Neural cell (in vitro differentiated cells): ENCODE measurements at regions not wholly inside any gene's neighbourhood (a gene's known extent, or its start where the extent isn't known, plus 50 kb on each side); places are given as distances from the start of the nearest gene placed in this dataset.

Experiments used
- H2AFZ ChIP-seq: fragments of 200-600, 300-800 bp; sonication (generic), shearing (Covaris generic); 2 replicates; pipeline ENCODE4 v1.6.0; 2014; ENCODE audit warnings: low read depth, mild to moderate bottlenecking, antibody characterized with exemption, low read length, moderate library complexity
- H3F3A ChIP-seq: fragments of 200-600 bp; shearing (Covaris generic); 2 replicates; pipeline ENCODE4 v1.6.1; 2016; ENCODE audit warnings: mild to moderate bottlenecking, moderate library complexity, mixed read lengths, antibody characterized with exemption, low read length; ENCODE audit not compliant: insufficient read depth, poor library complexity, severe bottlenecking
- H3K27ac ChIP-seq: fragments of 200-600, 300-800 bp; sonication (generic), shearing (Covaris generic); 2 replicates; pipeline ENCODE4 v1.5.1; 2014; ENCODE audit warnings: mild to moderate bottlenecking, low read length, moderate library complexity
- H3K27me3 ChIP-seq: fragments of 300-800, 200-600 bp; sonication (generic), shearing (Covaris generic); 2 replicates; pipeline ENCODE4 v1.6.0; 2014; ENCODE audit warnings: mild to moderate bottlenecking, low read depth, low read length, moderate library complexity; ENCODE audit not compliant: insufficient read depth
- H3K36me3 ChIP-seq: fragments of 300-800, 200-600 bp; sonication (generic), shearing (Covaris generic); 2 replicates; pipeline ENCODE4 v1.5.1; 2014; ENCODE audit warnings: mild to moderate bottlenecking, antibody characterized with exemption, low read length, moderate library complexity; ENCODE audit not compliant: insufficient read depth
- H3K4me2 ChIP-seq: fragments of 300-800, 200-600 bp; sonication (generic), shearing (Covaris generic); 2 replicates; pipeline ENCODE4 v1.6.0; 2014; ENCODE audit warnings: mild to moderate bottlenecking, low read length
- H3K4me3 ChIP-seq: fragments of 300-800, 200-600 bp; sonication (generic), shearing (Covaris generic); 2 replicates; pipeline ENCODE4 v1.5.1; 2014; ENCODE audit warnings: mild to moderate bottlenecking, low read length, moderate library complexity
- H3K79me2 ChIP-seq: fragments of 200-600 bp; shearing (Covaris generic); replicated peaks from 2 replicates; pipeline ENCODE4 v1.6.0; 2014; ENCODE audit warnings: mild to moderate bottlenecking, low read length, moderate library complexity; ENCODE audit not compliant: insufficient read depth
- H3K9ac ChIP-seq: fragments of 300-800, 200-600 bp; sonication (generic), shearing (Covaris generic); 2 replicates; pipeline ENCODE4 v1.6.1; 2016; ENCODE audit warnings: mild to moderate bottlenecking, low read length, mixed read lengths
- H3K9me2 ChIP-seq: fragments of 200-600 bp; shearing (Covaris generic); 2 replicates; pipeline ENCODE4 v1.6.1; 2016; ENCODE audit warnings: mild to moderate bottlenecking, low read length, mixed read lengths; ENCODE audit not compliant: insufficient read depth
- H3K9me3 ChIP-seq: fragments of 200-600, 300-800 bp; sonication (generic), shearing (Covaris generic); 2 replicates; pipeline ENCODE4 v1.6.1; 2016; ENCODE audit warnings: mild to moderate bottlenecking, mixed run types, low read length, moderate library complexity, mixed read lengths
- H4K20me1 ChIP-seq: fragments of 200-600 bp; shearing (Covaris generic); 2 replicates; pipeline ENCODE4 v1.6.1; 2016; ENCODE audit warnings: mild to moderate bottlenecking, mixed run types; ENCODE audit not compliant: insufficient read depth
- EP300 ChIP-seq: fragments of 450-650 bp; conservative IDR thresholded peaks from 2 replicates; pipeline ENCODE4 v1.6.1; 2014; ENCODE audit warnings: antibody characterized with exemption, mild to moderate bottlenecking, moderate library complexity; ENCODE audit not compliant: poor library complexity, severe bottlenecking
- EZH2 ChIP-seq: fragments of 200-600, 300-800 bp; shearing (Covaris generic), sonication (generic); IDR thresholded peaks from 2 replicates; pipeline ENCODE4 v1.6.1; 2014; ENCODE audit warnings: antibody characterized with exemption, low read length, borderline replicate concordance, mild to moderate bottlenecking; ENCODE audit not compliant: insufficient read depth, poor library complexity, severe bottlenecking
- MXI1 ChIP-seq: fragments of 450-650 bp; conservative IDR thresholded peaks from 2 replicates; pipeline ENCODE4 v1.6.1; 2014; ENCODE audit warnings: antibody characterized with exemption, mild to moderate bottlenecking; ENCODE audit not compliant: poor library complexity, severe bottlenecking
- POLR2AphosphoS5 ChIP-seq: IDR thresholded peaks from 2 replicates; pipeline ENCODE4 v1.6.1; 2012
- RAD21 ChIP-seq: fragments of 450-650 bp; conservative IDR thresholded peaks from 2 replicates; pipeline ENCODE4 v1.6.1; 2014; ENCODE audit warnings: antibody characterized with exemption, mild to moderate bottlenecking, moderate library complexity
- SMC3 ChIP-seq: fragments of 450-650 bp; conservative IDR thresholded peaks from 2 replicates; pipeline ENCODE4 v1.6.1; 2014; ENCODE audit warnings: antibody characterized with exemption, mild to moderate bottlenecking, moderate library complexity; ENCODE audit not compliant: poor library complexity
- TAF1 ChIP-seq: IDR thresholded peaks from 2 replicates; pipeline ENCODE4 v1.6.1; 2012; ENCODE audit warnings: low read depth
- TF ChIP-seq, protein P1 (sequence below): IDR thresholded peaks from 2 replicates; pipeline ENCODE4 v1.6.1; 2012; ENCODE audit warnings: borderline replicate concordance
- TF ChIP-seq, protein P2 (sequence below): fragments of 450-650 bp; IDR thresholded peaks from 2 replicates; pipeline ENCODE4 v1.5.1; 2014; ENCODE audit warnings: antibody characterized with exemption, mild to moderate bottlenecking, moderate library complexity; ENCODE audit not compliant: poor library complexity, severe bottlenecking

DNA sequence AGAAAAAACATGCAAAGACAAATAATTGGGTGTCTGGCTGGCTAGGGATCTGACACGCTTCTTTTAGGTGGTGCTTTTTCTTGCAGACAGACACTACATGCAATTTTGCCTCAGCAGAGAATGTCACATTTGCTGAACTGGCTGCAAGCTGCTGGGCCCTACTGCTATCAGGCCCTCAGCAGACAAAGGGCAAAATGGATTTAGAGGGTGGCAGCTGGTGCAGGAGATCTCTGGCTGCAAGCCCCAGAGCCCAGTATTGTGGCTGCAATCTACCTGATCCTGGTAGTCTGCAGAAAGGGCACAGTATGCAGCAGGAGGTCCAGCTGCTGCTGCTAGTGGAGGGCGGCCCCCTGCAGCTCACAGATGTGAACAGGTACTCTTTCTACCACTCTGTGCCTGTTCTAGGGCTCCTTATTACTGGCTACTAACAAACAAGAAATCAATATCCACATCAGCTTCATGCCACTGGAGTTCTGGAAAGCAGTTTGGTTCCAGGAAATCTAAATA lies 796.7 kb upstream of the CELF4 start:
- peak overlapping the region; percentile 10 for H2AFZ ChIP-seq

DNA sequence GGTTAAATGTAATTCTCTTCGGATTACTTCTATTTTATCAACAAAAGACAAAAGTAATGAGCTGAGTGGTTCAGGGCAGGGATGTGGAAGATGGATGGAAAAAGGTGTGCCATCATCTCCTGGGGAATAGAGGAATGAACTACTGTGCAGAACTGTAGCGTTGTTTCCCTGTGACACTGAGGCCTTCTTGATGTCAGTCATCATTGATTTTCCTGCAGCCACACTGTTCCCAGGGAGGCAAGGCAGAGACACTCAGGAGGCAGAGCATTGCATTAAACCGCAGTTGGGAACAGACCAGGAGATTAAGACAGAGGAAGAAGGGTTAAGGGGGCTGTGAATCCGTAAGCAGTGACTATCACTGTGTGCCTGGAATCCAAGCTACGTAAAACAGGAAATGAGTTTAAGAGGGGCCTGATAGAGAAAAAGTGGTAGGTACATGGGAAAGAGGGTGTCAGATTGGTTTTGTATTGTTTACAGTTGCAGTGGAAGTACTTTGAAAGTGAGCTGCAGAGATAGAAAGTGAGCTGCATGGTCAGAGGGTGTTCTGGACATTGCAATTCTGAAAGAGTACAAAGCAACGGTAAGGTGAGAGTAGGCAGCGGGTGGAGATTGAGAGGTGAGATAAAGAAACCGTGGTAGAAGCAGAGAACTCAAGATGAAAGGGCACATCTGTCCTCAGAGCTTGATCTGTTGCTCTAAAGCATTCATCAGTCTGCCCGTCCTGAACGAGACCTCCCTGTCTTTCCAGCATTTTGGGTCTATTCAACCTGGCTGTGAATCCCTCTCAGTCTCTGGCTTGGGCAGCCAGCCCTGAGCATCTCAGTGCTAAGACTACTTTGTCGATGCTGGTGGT lies 793.4 kb upstream of the CELF4 start:
- no peaks in the 10 kb centered on the region for H3K79me2 ChIP-seq
- H3K9ac ChIP-seq, result no peak overlapping the region
- no peak overlapping the region for H3K27ac ChIP-seq
- no peak overlapping the region for H2AFZ ChIP-seq
- no peaks in the 10 kb centered on the region for H3F3A ChIP-seq
- no peaks in the 10 kb centered on the region for H3K36me3 ChIP-seq
- H4K20me1 ChIP-seq, result no peaks in the 10 kb centered on the region
- TF ChIP-seq EP300 (no peak), RAD21 (no peak), TAF1 (no peak), POLR2AphosphoS5 (no peak), EZH2 (no peak), SMC3 (no peak), MXI1 (no peak)
- TF ChIP-seq, protein P1, sequence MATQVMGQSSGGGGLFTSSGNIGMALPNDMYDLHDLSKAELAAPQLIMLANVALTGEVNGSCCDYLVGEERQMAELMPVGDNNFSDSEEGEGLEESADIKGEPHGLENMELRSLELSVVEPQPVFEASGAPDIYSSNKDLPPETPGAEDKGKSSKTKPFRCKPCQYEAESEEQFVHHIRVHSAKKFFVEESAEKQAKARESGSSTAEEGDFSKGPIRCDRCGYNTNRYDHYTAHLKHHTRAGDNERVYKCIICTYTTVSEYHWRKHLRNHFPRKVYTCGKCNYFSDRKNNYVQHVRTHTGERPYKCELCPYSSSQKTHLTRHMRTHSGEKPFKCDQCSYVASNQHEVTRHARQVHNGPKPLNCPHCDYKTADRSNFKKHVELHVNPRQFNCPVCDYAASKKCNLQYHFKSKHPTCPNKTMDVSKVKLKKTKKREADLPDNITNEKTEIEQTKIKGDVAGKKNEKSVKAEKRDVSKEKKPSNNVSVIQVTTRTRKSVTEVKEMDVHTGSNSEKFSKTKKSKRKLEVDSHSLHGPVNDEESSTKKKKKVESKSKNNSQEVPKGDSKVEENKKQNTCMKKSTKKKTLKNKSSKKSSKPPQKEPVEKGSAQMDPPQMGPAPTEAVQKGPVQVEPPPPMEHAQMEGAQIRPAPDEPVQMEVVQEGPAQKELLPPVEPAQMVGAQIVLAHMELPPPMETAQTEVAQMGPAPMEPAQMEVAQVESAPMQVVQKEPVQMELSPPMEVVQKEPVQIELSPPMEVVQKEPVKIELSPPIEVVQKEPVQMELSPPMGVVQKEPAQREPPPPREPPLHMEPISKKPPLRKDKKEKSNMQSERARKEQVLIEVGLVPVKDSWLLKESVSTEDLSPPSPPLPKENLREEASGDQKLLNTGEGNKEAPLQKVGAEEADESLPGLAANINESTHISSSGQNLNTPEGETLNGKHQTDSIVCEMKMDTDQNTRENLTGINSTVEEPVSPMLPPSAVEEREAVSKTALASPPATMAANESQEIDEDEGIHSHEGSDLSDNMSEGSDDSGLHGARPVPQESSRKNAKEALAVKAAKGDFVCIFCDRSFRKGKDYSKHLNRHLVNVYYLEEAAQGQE, result no peak
- TF ChIP-seq, protein P2, sequence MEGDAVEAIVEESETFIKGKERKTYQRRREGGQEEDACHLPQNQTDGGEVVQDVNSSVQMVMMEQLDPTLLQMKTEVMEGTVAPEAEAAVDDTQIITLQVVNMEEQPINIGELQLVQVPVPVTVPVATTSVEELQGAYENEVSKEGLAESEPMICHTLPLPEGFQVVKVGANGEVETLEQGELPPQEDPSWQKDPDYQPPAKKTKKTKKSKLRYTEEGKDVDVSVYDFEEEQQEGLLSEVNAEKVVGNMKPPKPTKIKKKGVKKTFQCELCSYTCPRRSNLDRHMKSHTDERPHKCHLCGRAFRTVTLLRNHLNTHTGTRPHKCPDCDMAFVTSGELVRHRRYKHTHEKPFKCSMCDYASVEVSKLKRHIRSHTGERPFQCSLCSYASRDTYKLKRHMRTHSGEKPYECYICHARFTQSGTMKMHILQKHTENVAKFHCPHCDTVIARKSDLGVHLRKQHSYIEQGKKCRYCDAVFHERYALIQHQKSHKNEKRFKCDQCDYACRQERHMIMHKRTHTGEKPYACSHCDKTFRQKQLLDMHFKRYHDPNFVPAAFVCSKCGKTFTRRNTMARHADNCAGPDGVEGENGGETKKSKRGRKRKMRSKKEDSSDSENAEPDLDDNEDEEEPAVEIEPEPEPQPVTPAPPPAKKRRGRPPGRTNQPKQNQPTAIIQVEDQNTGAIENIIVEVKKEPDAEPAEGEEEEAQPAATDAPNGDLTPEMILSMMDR, result no peak
- no peaks in the 10 kb centered on the region for H3K9me2 ChIP-seq
- H3K9me3 ChIP-seq, result no peaks in the 10 kb centered on the region
- H3K4me2 ChIP-seq, result no peak overlapping the region
- no peaks in the 10 kb centered on the region for H3K27me3 ChIP-seq
- H3K4me3 ChIP-seq, result no peak overlapping the region

More for the DNA sequence above, 796.7 kb upstream of the CELF4 start:
- H3K9ac ChIP-seq, result peak overlapping the region; percentile 14
- no peaks in the 10 kb centered on the region for H4K20me1 ChIP-seq
- no peaks in the 10 kb centered on the region for H3K9me3 ChIP-seq
- no peaks in the 10 kb centered on the region for H3K36me3 ChIP-seq
- H3K4me3 ChIP-seq, result no peak overlapping the region
- TF ChIP-seq, protein P1, result no peak
- TF ChIP-seq TAF1 (no peak), EP300 (no peak)
- H3K27me3 ChIP-seq, result no peaks in the 10 kb centered on the region
- H3K79me2 ChIP-seq, result no peaks in the 10 kb centered on the region
- peak overlapping the region; percentile 25 for H3K27ac ChIP-seq
- no peaks in the 10 kb centered on the region for H3F3A ChIP-seq
- no peaks in the 10 kb centered on the region for H3K9me2 ChIP-seq
- no peak overlapping the region for H3K4me2 ChIP-seq
